GM13977 (cell line): ENCODE measurements at regions not wholly inside any gene's neighbourhood (a gene's known extent, or its start where the extent isn't known, plus 50 kb on each side); places are given as distances from the start of the nearest gene placed in this dataset.

Source experiments
- DNase-seq: peaks from one replicate; pipeline ENCODE4 v3.0.0; 2012; ENCODE audit warnings: low spot score
- in situ Hi-C: fragments of 300-500 bp; cut with MboI; formaldehyde crosslinking; loops from one replicate; pipeline ENCODE4 v1.12.0; 2022; ENCODE audit warnings: low sequenced_read_pairs, low pct_unique_long_range_greater_than_20kb, mixed read lengths, inconsistent platforms; ENCODE audit not compliant: unreplicated experiment
- TF ChIP-seq, protein P1 (sequence below): IDR thresholded peaks from 2 replicates; pipeline ENCODE4 v1.5.1; 2012; ENCODE audit warnings: mild to moderate bottlenecking, control low read depth; ENCODE audit not compliant: insufficient read depth; ENCODE audit errors: extremely low read depth, missing control alignments

DNA sequence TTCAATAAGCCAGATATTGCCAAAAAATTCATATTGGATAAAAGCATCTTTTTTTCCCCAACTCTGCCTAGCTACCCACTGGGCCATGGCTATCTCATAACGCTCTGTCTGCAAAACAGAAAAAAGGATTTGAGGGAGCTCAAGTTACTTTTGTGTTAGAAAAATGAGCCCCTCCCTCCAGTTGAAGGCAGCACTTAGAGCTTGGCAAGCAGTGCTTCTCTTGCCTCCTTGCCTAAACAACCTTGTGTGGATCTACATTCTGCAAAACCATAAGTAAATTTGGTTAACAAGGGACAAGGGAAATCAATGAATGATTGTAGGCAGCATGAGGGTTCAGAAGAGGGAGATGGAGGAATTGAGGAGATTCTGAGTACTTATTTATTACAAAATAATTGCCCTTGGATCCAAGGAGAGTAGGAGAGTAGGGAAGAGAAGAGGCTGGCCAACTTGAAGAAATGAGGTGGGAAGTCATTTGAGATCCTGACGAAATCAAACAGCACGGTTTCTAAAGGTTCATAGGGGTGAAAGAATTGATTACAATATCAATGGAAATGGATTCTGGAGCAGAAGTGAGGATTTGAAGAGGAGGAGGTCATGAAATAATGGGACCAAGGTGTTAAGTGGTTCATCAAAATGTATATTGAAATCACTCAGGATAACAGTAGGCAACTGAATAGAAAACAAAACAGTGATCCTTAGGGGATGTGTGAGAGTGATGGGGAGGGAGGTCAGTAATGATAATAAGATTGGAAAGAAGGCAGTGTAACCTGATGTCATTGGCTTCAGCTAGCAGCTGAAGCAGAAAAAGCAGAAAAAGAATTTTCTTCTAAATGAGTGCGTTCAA is 434.8 kb upstream of the IGFBP7 start:
- DNase-seq: no peak
- in situ Hi-C loops: no loop called here
- TF ChIP-seq, protein P1, sequence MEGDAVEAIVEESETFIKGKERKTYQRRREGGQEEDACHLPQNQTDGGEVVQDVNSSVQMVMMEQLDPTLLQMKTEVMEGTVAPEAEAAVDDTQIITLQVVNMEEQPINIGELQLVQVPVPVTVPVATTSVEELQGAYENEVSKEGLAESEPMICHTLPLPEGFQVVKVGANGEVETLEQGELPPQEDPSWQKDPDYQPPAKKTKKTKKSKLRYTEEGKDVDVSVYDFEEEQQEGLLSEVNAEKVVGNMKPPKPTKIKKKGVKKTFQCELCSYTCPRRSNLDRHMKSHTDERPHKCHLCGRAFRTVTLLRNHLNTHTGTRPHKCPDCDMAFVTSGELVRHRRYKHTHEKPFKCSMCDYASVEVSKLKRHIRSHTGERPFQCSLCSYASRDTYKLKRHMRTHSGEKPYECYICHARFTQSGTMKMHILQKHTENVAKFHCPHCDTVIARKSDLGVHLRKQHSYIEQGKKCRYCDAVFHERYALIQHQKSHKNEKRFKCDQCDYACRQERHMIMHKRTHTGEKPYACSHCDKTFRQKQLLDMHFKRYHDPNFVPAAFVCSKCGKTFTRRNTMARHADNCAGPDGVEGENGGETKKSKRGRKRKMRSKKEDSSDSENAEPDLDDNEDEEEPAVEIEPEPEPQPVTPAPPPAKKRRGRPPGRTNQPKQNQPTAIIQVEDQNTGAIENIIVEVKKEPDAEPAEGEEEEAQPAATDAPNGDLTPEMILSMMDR: no peak

DNA sequence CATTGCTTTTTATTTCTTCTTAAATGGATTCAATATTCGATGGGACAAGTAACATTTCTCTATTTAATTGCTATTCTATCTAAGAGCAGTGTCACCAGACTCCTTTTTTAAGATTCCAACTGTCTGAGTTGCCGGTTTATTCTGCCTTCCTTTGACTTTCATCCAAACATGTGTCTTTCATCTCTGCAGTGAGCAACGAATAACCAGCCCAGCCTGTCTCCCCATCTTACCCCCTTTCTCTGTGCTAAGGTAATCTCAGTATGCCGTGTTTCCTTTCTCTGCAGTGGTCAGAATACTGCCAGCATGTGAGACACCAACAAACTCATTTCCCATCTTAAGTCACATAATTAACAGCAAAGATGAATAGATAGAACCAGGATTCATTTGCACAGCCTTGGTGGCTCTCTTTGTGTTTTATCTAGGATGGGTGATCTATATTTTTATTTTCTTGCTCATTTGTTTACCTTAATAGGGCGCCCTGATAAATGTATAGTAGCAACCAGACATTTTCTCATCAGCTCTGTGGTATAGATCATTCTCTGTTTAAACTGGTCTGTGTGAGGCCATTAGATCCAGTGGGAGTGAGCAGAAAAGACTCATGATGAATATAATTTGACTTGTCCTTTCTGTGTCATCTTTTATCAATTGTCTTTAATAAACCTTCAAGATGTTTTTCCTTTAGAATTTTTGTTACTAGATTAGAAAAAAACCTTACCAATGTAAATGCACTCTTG is 394.8 kb upstream of the IGFBP7 start:
- TF ChIP-seq, protein P1: no peak
- in situ Hi-C loops: no loop called here
- DNase-seq: no peak

DNA sequence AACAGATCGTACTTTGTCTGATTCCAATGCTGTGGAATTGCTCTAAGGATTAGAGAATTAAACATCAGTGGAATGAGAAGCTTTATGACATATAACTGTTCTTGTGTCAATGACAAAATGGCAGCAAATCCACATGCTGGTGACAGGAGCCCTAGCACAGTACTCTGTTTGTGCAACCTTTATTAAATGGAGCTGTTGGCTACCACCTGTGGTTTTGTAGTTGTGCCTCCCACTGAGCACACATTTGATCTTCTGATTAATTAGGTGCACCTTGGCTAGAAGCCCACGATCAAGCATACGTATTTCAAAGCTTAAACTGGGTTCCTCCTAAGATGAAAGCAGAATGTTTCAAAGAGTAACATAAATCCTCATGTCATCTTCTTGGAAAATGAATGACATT is 394.0 kb upstream of the IGFBP7 start:
- in situ Hi-C loops: no loop called here
- TF ChIP-seq, protein P1: no peak
- DNase-seq: no peak

DNA sequence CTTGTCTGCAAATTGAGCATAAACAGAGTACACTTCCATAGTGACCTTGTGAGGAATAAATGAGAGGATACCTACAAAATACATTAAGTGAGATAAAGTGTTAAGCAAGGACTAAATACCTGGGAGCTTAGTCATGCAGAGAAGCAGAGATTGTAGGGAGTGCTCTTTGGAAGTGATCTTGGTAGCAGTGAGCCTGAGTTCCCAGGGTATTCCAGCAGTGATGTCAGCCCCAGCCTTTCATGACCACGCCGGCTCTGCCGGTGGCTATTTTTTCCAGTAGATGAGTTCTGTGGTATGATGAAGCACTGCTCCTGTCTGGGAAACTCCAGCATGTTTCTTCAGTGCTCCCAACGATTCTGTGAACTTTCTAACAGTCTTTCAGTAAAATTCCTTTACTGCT is 391.5 kb upstream of the IGFBP7 start:
- DNase-seq: no peak
- TF ChIP-seq, protein P1: no peak
- in situ Hi-C loops: no loop called here

DNA sequence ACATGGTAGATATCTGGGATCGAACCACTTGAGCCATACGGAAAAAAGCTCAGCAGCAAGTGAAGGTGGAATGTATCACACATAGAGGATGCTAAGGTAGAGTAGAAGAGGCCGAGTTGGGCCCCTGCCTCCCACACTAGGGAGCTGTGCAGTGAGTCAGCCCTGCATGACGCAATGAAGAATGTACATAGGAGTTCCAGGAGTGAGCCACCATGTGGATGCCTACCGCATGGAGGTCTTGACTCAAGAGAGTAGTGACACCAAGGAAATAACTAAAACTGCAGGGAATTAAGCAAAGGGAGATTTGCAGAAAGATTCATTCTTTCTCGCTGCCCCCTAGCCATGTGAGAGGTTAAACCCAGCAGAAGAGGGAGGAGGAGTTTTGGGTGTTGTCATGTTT is 389.6 kb upstream of the IGFBP7 start:
- DNase-seq: no peak
- TF ChIP-seq, protein P1: no peak
- in situ Hi-C loops: no loop called here

DNA sequence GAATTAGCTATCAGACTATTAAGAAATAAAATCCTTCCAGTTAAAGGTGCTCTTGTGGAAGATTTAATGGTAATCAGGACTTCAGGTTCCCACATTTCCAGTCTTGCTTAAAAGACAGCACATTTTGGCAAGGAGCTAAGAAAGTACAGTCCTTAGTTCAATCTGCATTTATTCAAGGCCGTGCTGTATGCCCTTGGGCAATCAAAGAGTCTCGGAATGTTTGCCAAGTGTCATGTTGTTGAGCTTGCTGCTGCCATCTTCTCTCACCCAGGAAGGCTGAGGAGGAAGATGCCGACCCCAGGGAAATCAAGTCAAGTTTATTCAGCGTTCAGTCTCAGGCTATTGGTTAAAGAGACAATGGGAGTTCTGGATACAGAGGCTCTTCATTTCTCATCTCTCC is 388.1 kb upstream of the IGFBP7 start:
- TF ChIP-seq, protein P1: no peak
- no peak for DNase-seq
- in situ Hi-C loops: no loop called here
